GM12878 (cell line): ENCODE measurements at regions not wholly inside any gene's neighbourhood (a gene's known extent, or its start where the extent isn't known, plus 50 kb on each side); places are given as distances from the start of the nearest gene placed in this dataset.

Experiments
- ATAC-seq: fragments of 200-7000 bp; cut with Tn5 transposase; 3 replicates; pipeline ENCODE4 v1.9.1; 2020; ENCODE audit warnings: mild to moderate bottlenecking, moderate library complexity
- BruUV-seq: library from RNA; stranded (reverse); fragments of 400-500 nt; replicated peaks from 2 replicates; lab custom pipeline; 2021; lab: Mats Ljungman, UMichigan
- CTCF ChIA-PET: fragments of 300-600 bp; sonication (Branson Sonifier 250); formaldehyde crosslinking; extraction: SDS; loops from one replicate; lab custom pipeline; 2021; ENCODE audit warnings: inconsistent platforms; lab: Yijun Ruan, JAX
- POLR2A ChIA-PET: fragments of 350-600 bp; formaldehyde crosslinking; extraction: SDS; loops from one replicate; lab custom pipeline; 2021; ENCODE audit warnings: inconsistent platforms; lab: Charles Lee
- RAD21 ChIA-PET: fragments of 300-600 bp; sonication (Branson Sonifier 250); formaldehyde crosslinking; loops from one replicate; lab custom pipeline; 2023; ENCODE audit warnings: antibody characterized with exemption; ENCODE audit not compliant: unreplicated experiment; lab: Charles Lee
- SMC1A ChIA-PET: fragments of 300-600 bp; sonication (Branson Sonifier 250); formaldehyde crosslinking; loops from one replicate; lab custom pipeline; 2023; ENCODE audit not compliant: unreplicated experiment, uncharacterized antibody; lab: Charles Lee
- DNase-seq: peaks from one replicate; pipeline ENCODE4 v3.0.0-alpha.2; 2011; ENCODE audit warnings: low read depth, low spot score
- FAIRE-seq: peaks from 3 replicates; lab custom pipeline; 2011; peaks lifted over from hg19 to GRCh38; lab: Jason Lieb, UNC
- H2AFZ ChIP-seq: 2 replicates; pipeline ENCODE4 v1.6.0; 2011; ENCODE audit warnings: low read depth, low read length, control low read depth; ENCODE audit not compliant: control insufficient read depth
- H3K27ac ChIP-seq: 2 replicates; pipeline ENCODE4 v1.5.1; 2011; ENCODE audit warnings: control low read depth; ENCODE audit not compliant: control insufficient read depth, insufficient read depth
- H3K27me3 ChIP-seq, 2 experiments: replicated peaks in 1 of 2; 2 replicates each; pipeline versions ENCODE4 v1.6.0 to v1.6.1; 2011; ENCODE audit warnings: low read length in 1 of 2; ENCODE audit not compliant: control insufficient read depth in 2 of 2, insufficient read depth in 2 of 2
- H3K36me3 ChIP-seq, 2 experiments: 2 replicates each; pipeline ENCODE4 v1.5.1; 2011; ENCODE audit warnings: low read length in 1 of 2; ENCODE audit not compliant: control insufficient read depth in 2 of 2, insufficient read depth in 2 of 2
- H3K4me1 ChIP-seq: 2 replicates; pipeline ENCODE4 v1.6.1; 2011; ENCODE audit warnings: mild to moderate bottlenecking, low read length, moderate library complexity, mixed read lengths; ENCODE audit not compliant: control insufficient read depth, insufficient read depth
- H3K4me2 ChIP-seq: 2 replicates; pipeline ENCODE4 v1.6.0; 2011; ENCODE audit warnings: control low read depth; ENCODE audit not compliant: control insufficient read depth, insufficient read depth
- H3K4me3 ChIP-seq: fragments of 200-600 bp; sonication (generic); 2 replicates; pipeline ENCODE4 v1.5.1; 2016
- H3K79me2 ChIP-seq: 2 replicates; pipeline ENCODE4 v1.6.0; 2011; ENCODE audit warnings: low read length; ENCODE audit not compliant: control insufficient read depth, insufficient read depth
- H3K9ac ChIP-seq: 2 replicates; pipeline ENCODE4 v1.8.0; 2011; ENCODE audit warnings: low read length, control low read depth, mixed read lengths; ENCODE audit not compliant: control insufficient read depth, insufficient read depth
- H3K9me3 ChIP-seq: replicated peaks from 3 replicates; pipeline ENCODE4 v1.5.1; 2011; ENCODE audit warnings: mild to moderate bottlenecking, low read length; ENCODE audit not compliant: control insufficient read depth, insufficient read depth
- H4K20me1 ChIP-seq: 2 replicates; pipeline ENCODE4 v1.6.0; 2011; ENCODE audit not compliant: control insufficient read depth, insufficient read depth
- CHD4 ChIP-seq: fragments of 200-600 bp; sonication (generic); IDR thresholded peaks from 2 replicates; pipeline ENCODE4 v1.6.1; 2016; ENCODE audit warnings: mild to moderate bottlenecking
- DPF2 ChIP-seq: fragments of 450-650 bp; IDR thresholded peaks from 2 replicates; pipeline ENCODE4 v1.6.1; 2017; ENCODE audit warnings: mild to moderate bottlenecking
- ETV6 ChIP-seq, 2 experiments: fragments of 450-650 bp in 1 of 2; IDR thresholded peaks in 1 of 2; conservative IDR thresholded peaks in 1 of 2; 2 replicates each; pipeline ENCODE4 v1.6.1; 2014; ENCODE audit warnings: antibody characterized with exemption in 1 of 2, borderline replicate concordance in 1 of 2, low read depth in 1 of 2, mild to moderate bottlenecking in 1 of 2, moderate library complexity in 1 of 2
- RUNX3 ChIP-seq: IDR thresholded peaks from 2 replicates; pipeline ENCODE4 v1.6.1; 2012; ENCODE audit warnings: low read length, inconsistent platforms
- SMAD1 ChIP-seq: fragments of 450-650 bp; IDR thresholded peaks from 2 replicates; pipeline ENCODE4 v1.6.1; 2018; ENCODE audit warnings: mild to moderate bottlenecking, low read depth; ENCODE audit not compliant: partially characterized antibody
- SRF ChIP-seq, 2 experiments: IDR thresholded peaks; 2 replicates each; pipeline ENCODE4 v1.6.1; 2011; ENCODE audit warnings: low read depth in 2 of 2, low read length in 2 of 2, mild to moderate bottlenecking in 1 of 2, moderate library complexity in 1 of 2
- ZBTB11 ChIP-seq: fragments of 450-650 bp; formaldehyde crosslinking; IDR thresholded peaks from 2 replicates; pipeline ENCODE4 v1.5.0; 2022; ENCODE audit warnings: mild to moderate bottlenecking, missing genetic modification characterization
- in situ Hi-C: fragments of 300-500 bp; cut with MboI; formaldehyde crosslinking; loops from 9 replicates; pipeline ENCODE4 v1.14.3; 2018; ENCODE audit warnings: mixed read lengths
- intact Hi-C: fragments of 100-400 bp; cut with micrococcal nuclease; formaldehyde crosslinking; loops from one replicate; pipeline ENCODE4 v1.14.2; 2022; ENCODE audit not compliant: unreplicated experiment
- TF ChIP-seq, protein P1 (sequence below): fragments of 450-650 bp; IDR thresholded peaks from 2 replicates; pipeline ENCODE4 v1.6.1; 2017; ENCODE audit warnings: mild to moderate bottlenecking, moderate library complexity
- TF ChIP-seq, protein P2 (sequence below): IDR thresholded peaks from 2 replicates; pipeline ENCODE4 v1.6.1; 2011; ENCODE audit warnings: borderline replicate concordance, low read depth, mild to moderate bottlenecking, moderate library complexity, mixed read lengths, low read length; ENCODE audit not compliant: insufficient read depth; ENCODE audit errors: extremely low read length
- TF ChIP-seq, protein P3 (sequence below): IDR thresholded peaks from 2 replicates; pipeline ENCODE4 v1.6.1; 2011; ENCODE audit warnings: low read depth, low read length, improper control_type of control experiment, borderline replicate concordance

DNA sequence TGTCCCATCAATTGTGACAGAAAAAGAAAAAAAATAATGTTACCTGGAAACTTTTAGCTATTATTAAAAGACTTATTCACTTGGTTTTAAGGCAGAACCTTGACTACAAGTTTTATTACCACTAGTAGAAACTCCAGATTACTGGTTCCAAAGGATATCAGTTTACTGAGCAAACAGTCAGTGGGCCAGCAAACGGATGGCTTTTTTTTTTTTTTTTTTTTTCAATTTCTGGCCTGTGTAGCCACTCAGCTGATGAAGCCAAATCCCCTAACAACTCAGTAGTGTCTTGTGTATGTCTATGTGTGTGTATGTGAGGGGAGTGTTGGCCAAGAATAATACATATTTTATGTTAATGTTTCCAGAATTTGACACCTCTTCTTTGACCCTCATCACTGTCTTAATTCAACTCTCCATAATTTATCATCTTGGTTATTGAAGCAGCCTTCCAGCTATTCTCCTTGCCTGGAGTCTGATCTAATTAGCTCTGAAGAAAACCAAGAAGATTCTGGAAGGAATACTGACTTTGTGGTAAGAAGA, 724.9 kb downstream of the NSUN3 start (continued):
- TF ChIP-seq, protein P1, sequence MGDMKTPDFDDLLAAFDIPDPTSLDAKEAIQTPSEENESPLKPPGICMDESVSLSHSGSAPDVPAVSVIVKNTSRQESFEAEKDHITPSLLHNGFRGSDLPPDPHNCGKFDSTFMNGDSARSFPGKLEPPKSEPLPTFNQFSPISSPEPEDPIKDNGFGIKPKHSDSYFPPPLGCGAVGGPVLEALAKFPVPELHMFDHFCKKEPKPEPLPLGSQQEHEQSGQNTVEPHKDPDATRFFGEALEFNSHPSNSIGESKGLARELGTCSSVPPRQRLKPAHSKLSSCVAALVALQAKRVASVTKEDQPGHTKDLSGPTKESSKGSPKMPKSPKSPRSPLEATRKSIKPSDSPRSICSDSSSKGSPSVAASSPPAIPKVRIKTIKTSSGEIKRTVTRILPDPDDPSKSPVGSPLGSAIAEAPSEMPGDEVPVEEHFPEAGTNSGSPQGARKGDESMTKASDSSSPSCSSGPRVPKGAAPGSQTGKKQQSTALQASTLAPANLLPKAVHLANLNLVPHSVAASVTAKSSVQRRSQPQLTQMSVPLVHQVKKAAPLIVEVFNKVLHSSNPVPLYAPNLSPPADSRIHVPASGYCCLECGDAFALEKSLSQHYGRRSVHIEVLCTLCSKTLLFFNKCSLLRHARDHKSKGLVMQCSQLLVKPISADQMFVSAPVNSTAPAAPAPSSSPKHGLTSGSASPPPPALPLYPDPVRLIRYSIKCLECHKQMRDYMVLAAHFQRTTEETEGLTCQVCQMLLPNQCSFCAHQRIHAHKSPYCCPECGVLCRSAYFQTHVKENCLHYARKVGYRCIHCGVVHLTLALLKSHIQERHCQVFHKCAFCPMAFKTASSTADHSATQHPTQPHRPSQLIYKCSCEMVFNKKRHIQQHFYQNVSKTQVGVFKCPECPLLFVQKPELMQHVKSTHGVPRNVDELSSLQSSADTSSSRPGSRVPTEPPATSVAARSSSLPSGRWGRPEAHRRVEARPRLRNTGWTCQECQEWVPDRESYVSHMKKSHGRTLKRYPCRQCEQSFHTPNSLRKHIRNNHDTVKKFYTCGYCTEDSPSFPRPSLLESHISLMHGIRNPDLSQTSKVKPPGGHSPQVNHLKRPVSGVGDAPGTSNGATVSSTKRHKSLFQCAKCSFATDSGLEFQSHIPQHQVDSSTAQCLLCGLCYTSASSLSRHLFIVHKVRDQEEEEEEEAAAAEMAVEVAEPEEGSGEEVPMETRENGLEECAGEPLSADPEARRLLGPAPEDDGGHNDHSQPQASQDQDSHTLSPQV = no peak
- TF ChIP-seq, all 136 proteins: peak for 0

DNA sequence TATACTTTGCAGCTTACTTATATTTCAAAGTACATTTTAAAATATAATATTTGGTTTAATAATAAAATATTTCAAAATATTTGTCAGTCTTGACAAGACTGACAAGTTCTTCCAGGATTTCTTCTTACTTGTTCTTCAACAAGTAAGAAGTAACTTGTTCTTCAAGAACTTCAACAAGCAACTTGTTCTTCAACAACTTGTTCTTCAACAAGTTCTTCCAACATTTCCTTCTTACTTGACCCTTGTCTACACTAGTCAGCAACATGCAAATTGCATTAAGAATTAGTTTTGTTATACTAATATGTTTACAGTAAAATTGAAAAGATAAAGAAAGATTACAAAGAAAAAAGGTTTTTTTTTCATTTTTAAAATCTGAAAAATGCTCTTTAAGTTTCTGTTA, 731.7 kb downstream of the NSUN3 start:
- no peak overlapping the region for H3K9ac ChIP-seq
- in situ Hi-C loops = no loop called here
- no TSS peak for BruUV-seq
- no peaks in the 10 kb centered on the region for H3K79me2 ChIP-seq
- ChIA-PET CTCF (no interaction called here), POLR2A (no interaction called here), RAD21 (no interaction called here), SMC1A (no interaction called here)
- no peaks in the 10 kb centered on the region for H3K4me1 ChIP-seq
- no peaks in the 10 kb centered on the region for H3K9me3 ChIP-seq
- ATAC-seq = no peak
- H3K4me3 ChIP-seq = no peak overlapping the region
- intact Hi-C loops = no loop called here
- H2AFZ ChIP-seq = no peak overlapping the region
- no peak for TF ChIP-seq SMAD1
- TF ChIP-seq, protein P2, sequence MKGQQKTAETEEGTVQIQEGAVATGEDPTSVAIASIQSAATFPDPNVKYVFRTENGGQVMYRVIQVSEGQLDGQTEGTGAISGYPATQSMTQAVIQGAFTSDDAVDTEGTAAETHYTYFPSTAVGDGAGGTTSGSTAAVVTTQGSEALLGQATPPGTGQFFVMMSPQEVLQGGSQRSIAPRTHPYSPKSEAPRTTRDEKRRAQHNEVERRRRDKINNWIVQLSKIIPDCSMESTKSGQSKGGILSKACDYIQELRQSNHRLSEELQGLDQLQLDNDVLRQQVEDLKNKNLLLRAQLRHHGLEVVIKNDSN = no peak
- TF ChIP-seq RUNX3 = no peak
- TF ChIP-seq DPF2 = no peak
- no peak for TF ChIP-seq ZBTB11
- TF ChIP-seq ETV6 (conservative IDR thresholded peaks at IDR 0.05 in 1 of 2, IDR thresholded peaks at IDR 0.05 in 1 of 2; ENCODE audit: borderline replicate concordance in 1 of 2, low read depth in 1 of 2) = no peak
- TF ChIP-seq CHD4 = no peak
- TF ChIP-seq, protein P3, sequence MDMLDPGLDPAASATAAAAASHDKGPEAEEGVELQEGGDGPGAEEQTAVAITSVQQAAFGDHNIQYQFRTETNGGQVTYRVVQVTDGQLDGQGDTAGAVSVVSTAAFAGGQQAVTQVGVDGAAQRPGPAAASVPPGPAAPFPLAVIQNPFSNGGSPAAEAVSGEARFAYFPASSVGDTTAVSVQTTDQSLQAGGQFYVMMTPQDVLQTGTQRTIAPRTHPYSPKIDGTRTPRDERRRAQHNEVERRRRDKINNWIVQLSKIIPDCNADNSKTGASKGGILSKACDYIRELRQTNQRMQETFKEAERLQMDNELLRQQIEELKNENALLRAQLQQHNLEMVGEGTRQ = no peak
- TF ChIP-seq SRF (IDR thresholded peaks at IDR 0.05; ENCODE audit: low read depth in 2 of 2, low read length in 2 of 2) = no peak
- no peak for DNase-seq
- no peaks in the 10 kb centered on the region for H3K27me3 ChIP-seq
- H3K36me3 ChIP-seq = no peaks in the 10 kb centered on the region
- FAIRE-seq = no peak
- no peak overlapping the region for H3K27ac ChIP-seq
- H4K20me1 ChIP-seq = no peaks in the 10 kb centered on the region
- H3K4me2 ChIP-seq = no peak overlapping the region
